ENCODE measurements at regions not wholly inside any gene's neighbourhood (a gene's known extent, or its start where the extent isn't known, plus 50 kb on each side); places are given as distances from the start of the nearest gene placed in this dataset.

DNA sequence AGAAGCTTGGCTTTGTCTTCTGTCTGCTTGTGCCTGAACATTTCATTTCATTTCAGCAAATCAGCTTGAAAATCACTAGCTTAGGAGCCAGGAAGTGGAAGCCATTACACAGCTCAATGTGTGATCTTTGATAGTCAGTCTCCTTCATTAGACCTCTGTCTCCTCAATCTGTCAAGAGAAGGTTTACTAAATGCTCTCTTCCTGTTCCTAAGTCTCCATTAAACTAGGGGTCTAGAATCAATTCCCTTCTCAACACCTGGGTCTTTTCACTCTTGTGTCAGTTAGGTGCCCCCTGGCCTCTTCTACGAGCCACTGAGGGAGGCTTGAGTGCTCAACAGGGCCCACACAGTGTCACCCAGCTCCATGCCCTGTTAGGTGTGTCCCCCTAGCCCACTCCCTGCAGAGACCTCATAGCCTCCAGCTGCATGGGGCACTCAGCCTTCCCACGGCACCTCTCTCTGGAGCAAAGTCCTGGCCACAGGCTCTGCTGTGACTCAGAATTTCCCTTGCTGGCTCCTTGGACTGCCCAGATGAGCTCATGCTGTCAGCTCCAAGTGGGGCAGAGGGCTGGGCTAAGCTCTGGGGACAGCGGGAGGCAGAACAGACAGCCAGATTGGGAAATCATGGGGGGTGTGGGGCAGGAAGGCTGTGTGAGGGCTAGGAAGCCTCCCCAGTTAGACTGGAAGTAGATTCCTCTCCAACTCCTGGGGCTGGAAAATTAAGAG lies 115.7 kb upstream of the IPO9 start:
- H3K36me3 ChIP-seq (ENCODE audit: low read depth), result no peaks in the 10 kb centered on the region
- DNase-seq, result peak; percentile 88 to 96
- ChIA-PET POLR2A (ENCODE audit: unreplicated experiment) (interaction anchor here (0.5 to 0.8 kb wide), 6 partner anchors 26 to 436 kb away, joined by 3 to 14 read pairs (median 5); no protein-coding TSS in a partner anchor), CTCF (interaction anchor here (0.6 to 1.3 kb wide), 3 partner anchors 24 to 183 kb away, joined by 3 to 10 read pairs (median 4); no protein-coding TSS in a partner anchor)
- TSS peak; percentile 74 for BruUV-seq (replicated peaks)
- no peak overlapping the region for H2AFZ ChIP-seq
- H3K27me3 ChIP-seq (ENCODE audit: insufficient read depth, low read depth), result no peaks in the 10 kb centered on the region
- no peaks in the 10 kb centered on the region for H3K9me3 ChIP-seq (ENCODE audit: insufficient read depth, low read depth)
- peak overlapping the region; percentile 92 for H3K27ac ChIP-seq
- no peaks in the 10 kb centered on the region for H4K20me1 ChIP-seq (ENCODE audit: insufficient read depth)
- H3K4me2 ChIP-seq, result peak overlapping the region; percentile 63
- peaks cover 41% of the 10 kb centered on the region for H3K4me1 ChIP-seq (replicated peaks; ENCODE audit: insufficient read depth)
- no peak for TF ChIP-seq EZH2 (IDR thresholded peaks at IDR 0.05; ENCODE audit: low read depth)
- TF ChIP-seq, protein P1, sequence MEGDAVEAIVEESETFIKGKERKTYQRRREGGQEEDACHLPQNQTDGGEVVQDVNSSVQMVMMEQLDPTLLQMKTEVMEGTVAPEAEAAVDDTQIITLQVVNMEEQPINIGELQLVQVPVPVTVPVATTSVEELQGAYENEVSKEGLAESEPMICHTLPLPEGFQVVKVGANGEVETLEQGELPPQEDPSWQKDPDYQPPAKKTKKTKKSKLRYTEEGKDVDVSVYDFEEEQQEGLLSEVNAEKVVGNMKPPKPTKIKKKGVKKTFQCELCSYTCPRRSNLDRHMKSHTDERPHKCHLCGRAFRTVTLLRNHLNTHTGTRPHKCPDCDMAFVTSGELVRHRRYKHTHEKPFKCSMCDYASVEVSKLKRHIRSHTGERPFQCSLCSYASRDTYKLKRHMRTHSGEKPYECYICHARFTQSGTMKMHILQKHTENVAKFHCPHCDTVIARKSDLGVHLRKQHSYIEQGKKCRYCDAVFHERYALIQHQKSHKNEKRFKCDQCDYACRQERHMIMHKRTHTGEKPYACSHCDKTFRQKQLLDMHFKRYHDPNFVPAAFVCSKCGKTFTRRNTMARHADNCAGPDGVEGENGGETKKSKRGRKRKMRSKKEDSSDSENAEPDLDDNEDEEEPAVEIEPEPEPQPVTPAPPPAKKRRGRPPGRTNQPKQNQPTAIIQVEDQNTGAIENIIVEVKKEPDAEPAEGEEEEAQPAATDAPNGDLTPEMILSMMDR (conservative IDR thresholded peaks at IDR 0.05), result no peak
- intact Hi-C loops (cut with micrococcal nuclease; ENCODE audit: unreplicated experiment), result loop anchor here (1.0 to 10.0 kb wide), 2 partner anchors 26 to 392 kb away; no protein-coding TSS in a partner anchor
- H3F3A ChIP-seq (ENCODE audit: insufficient read depth, low read depth), result peaks cover 35% of the 10 kb centered on the region
- H3K9me2 ChIP-seq (ENCODE audit: insufficient read depth), result no peaks in the 10 kb centered on the region
- H3K79me2 ChIP-seq (ENCODE audit: low read depth), result no peaks in the 10 kb centered on the region
- H3K4me3 ChIP-seq, result peak overlapping the region; percentile 1; the same call in 1 of the 2 replicates

DNA sequence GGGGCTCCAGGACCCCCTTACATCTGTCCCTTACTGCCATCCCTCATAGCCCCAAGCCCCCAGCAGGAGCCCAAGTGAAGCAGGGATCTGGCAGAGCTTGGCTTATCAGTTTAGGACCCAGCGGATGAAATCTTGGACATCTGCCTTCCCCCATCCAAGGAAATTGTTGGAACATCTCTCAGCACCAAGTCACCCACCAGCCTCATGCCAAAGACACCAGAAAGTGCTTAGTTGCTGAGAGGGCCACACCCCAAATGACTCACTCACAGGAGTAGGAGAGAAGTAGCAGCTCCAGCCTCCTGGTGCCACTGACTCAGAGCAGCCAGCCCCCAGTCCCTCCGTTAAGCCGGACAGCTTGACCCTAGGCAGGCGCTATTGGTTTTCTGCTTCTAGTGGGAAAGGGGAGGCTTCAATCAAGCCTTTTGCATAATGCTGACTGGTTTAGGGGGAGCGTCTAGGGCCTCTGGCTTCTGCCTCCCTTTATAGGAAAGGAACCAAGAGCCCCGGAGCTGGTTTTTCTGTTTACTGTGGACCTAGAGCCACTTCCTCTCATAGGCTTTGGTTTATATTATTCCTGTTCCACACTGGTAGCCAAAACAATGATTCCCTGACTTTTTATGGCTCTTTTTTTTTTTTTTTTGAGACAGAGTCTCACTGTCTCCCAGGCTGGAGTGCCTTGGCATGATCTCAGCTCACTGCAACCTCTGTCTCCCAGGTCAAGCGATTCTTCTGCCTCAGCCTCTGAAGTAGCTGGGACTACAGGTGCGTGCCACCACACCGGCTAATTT lies 114.2 kb upstream of the IPO9 start:
- ChIA-PET POLR2A (ENCODE audit: unreplicated experiment) (interaction anchor here (0.6 to 0.7 kb wide), 4 partner anchors 9 to 221 kb away, joined by 3 to 12 read pairs (median 4); no protein-coding TSS in a partner anchor), CTCF (interaction anchor here (0.5 to 0.7 kb wide), 4 partner anchors 12 to 148 kb away, joined by 3 read pairs; no protein-coding TSS in a partner anchor)
- H3K79me2 ChIP-seq (ENCODE audit: low read depth), result no peaks in the 10 kb centered on the region
- no peaks in the 10 kb centered on the region for H4K20me1 ChIP-seq (ENCODE audit: insufficient read depth)
- peak overlapping the region; percentile 92 for H3K27ac ChIP-seq
- H3K4me1 ChIP-seq (replicated peaks; ENCODE audit: insufficient read depth), result peaks cover 41% of the 10 kb centered on the region
- peak; percentile 89 to 98 for DNase-seq
- H3K9me3 ChIP-seq (ENCODE audit: insufficient read depth, low read depth), result no peaks in the 10 kb centered on the region
- no peak for TF ChIP-seq EZH2 (IDR thresholded peaks at IDR 0.05; ENCODE audit: low read depth)
- TF ChIP-seq, protein P1 (conservative IDR thresholded peaks at IDR 0.05), result no peak
- intact Hi-C loops (cut with micrococcal nuclease; ENCODE audit: unreplicated experiment), result loop anchor here (2.0 to 10.0 kb wide), 2 partner anchors 36 to 390 kb away; no protein-coding TSS in a partner anchor
- no peak overlapping the region; the same call in 1 of the 2 replicates for H3K4me3 ChIP-seq
- H3K36me3 ChIP-seq (ENCODE audit: low read depth), result no peaks in the 10 kb centered on the region
- BruUV-seq (replicated peaks), result TSS peak; percentile 75
- H3K9me2 ChIP-seq (ENCODE audit: insufficient read depth), result no peaks in the 10 kb centered on the region
- H3K4me2 ChIP-seq, result peak overlapping the region; percentile 63
- no peaks in the 10 kb centered on the region for H3K27me3 ChIP-seq (ENCODE audit: insufficient read depth, low read depth)
- peak overlapping the region; percentile 54; the same call in 1 of the 2 replicates for H2AFZ ChIP-seq
- peaks cover 35% of the 10 kb centered on the region for H3F3A ChIP-seq (ENCODE audit: insufficient read depth, low read depth)

DNA sequence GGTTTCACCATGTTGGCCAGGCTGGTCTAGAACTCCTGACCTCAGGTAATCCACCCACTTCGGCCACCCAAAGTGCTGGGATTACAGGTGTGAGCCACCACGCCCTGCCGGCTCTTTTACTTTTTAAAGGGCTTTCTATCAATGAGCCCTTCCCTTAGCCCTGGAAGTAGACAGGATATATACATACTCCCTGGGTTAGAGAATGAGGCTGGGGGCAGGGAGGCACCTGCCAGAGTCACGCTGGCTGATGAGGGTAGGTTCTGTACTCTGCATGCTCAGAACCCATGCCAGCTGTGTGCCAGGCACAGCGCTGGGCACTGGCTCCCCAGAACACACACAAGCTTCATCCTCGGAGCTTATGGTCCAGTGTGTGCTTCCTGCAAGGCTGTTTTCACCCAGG lies 113.6 kb upstream of the IPO9 start:
- Histone ChIP-seq H3K36me3 (ENCODE audit: low read depth) (no peaks in the 10 kb centered on the region), H3K4me1 (replicated peaks; ENCODE audit: insufficient read depth) (peaks cover 41% of the 10 kb centered on the region), H3K27ac (peak overlapping the region; percentile 92), H3K4me2 (peak overlapping the region; percentile 63), H2AFZ (no peak overlapping the region), H3K9me3 (ENCODE audit: insufficient read depth, low read depth) (no peaks in the 10 kb centered on the region), H3K4me3 (no peak overlapping the region), H4K20me1 (ENCODE audit: insufficient read depth) (no peaks in the 10 kb centered on the region), H3K27me3 (ENCODE audit: insufficient read depth, low read depth) (no peaks in the 10 kb centered on the region), H3F3A (ENCODE audit: insufficient read depth, low read depth) (peaks cover 35% of the 10 kb centered on the region), H3K9me2 (ENCODE audit: insufficient read depth) (no peaks in the 10 kb centered on the region), H3K79me2 (ENCODE audit: low read depth) (no peaks in the 10 kb centered on the region)
- no TSS peak for BruUV-seq (replicated peaks)
- intact Hi-C loops (cut with micrococcal nuclease; ENCODE audit: unreplicated experiment), result loop anchor here (2.0 to 10.0 kb wide), 2 partner anchors 35 to 389 kb away; no protein-coding TSS in a partner anchor
- POLR2A ChIA-PET (ENCODE audit: unreplicated experiment), result no interaction called here
- DNase-seq, result no peak
- TF ChIP-seq EZH2 (IDR thresholded peaks at IDR 0.05; ENCODE audit: low read depth), result no peak
- TF ChIP-seq, protein P1 (conservative IDR thresholded peaks at IDR 0.05), result no peak
- CTCF ChIA-PET, result interaction anchor here (0.6 to 0.7 kb wide), 3 partner anchors 180 to 293 kb away, joined by 3 to 7 read pairs (median 6); no protein-coding TSS in a partner anchor
